ENCODE measurements at regions not wholly inside any gene's neighbourhood (a gene's known extent, or its start where the extent isn't known, plus 50 kb on each side); places are given as distances from the start of the nearest gene placed in this dataset.

DNA sequence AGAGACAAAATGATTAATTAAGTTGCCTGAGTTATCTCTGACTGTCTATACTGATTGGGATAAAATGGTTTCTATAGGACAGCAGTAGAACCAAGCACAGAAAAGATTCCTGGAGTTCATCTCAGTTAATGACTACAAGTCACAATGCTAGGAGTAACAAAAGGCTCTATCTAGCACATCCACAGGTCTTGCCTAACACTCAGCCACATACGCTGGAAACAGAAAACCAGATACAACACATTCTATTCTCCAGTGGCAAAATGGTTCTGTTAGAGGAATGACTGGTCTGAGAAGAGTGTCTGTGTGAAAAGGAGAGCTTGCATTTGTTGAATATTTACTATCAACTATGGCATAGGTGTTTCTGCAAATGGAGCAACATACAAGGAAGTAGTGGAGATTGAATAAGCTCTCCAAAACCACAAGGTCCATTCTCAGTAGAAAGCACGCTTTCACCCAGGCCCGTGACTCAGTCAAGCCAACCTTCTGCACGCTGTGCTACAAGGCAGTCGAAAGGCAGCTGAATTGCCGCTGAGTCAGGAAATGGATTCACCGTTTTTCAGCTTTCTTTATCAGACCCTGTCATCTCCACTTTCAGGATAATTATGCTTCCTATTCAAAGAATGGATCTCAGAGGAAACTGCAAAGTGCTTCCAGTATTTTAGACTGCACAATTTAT is 761.5 kb downstream of the EFNB2 start:
- H3K36me3 ChIP-seq (ENCODE audit: control insufficient read depth in 1 of 2, insufficient read depth in 2 of 2, low read length in 2 of 2) = no peaks in the 10 kb centered on the region
- peak overlapping the region; percentile 76 for H3K4me2 ChIP-seq (ENCODE audit: low read length)
- ChIA-PET RAD21 (ENCODE audit: low non-redundant PET in 1 of 2, low total read pairs in 2 of 2, uncharacterized antibody in 2 of 2, unreplicated experiment in 2 of 2) (interaction anchor here (0.7 to 1.0 kb wide), 2 partner anchors 62 to 364 kb away, joined by 3 read pairs; no protein-coding TSS in a partner anchor), POLR2A (no interaction called here), CTCF (interaction anchor here (1.3 kb wide), 1 partner anchor 762 kb away, joined by 3 read pairs; no protein-coding TSS in a partner anchor)
- peak overlapping the region; percentile 48 for H3K27ac ChIP-seq (ENCODE audit: low read depth, low read length)
- peak overlapping the region; percentile 34 for H3K9ac ChIP-seq (ENCODE audit: low read length)
- peak overlapping the region; percentile 26 to 41 for H3K4me3 ChIP-seq (replicated peaks in 1 of 2; ENCODE audit: low read depth in 1 of 2, low read length in 2 of 2)
- ATAC-seq = peak; percentile 79
- no peaks in the 10 kb centered on the region for H3K9me3 ChIP-seq (ENCODE audit: control insufficient read depth in 1 of 2, insufficient read depth in 1 of 2, low read depth in 1 of 2, low read length in 2 of 2)
- H3K79me2 ChIP-seq (ENCODE audit: insufficient read depth, low read length) = no peaks in the 10 kb centered on the region
- no peaks in the 10 kb centered on the region for H3K27me3 ChIP-seq (ENCODE audit: insufficient read depth, low read length)
- H3K9me2 ChIP-seq (ENCODE audit: insufficient read depth) = no peaks in the 10 kb centered on the region
- intact Hi-C loops (cut with micrococcal nuclease) = loop anchor here (5.0 to 10.0 kb wide), 2 partner anchors 701 to 758 kb away; no protein-coding TSS in a partner anchor
- TF ChIP-seq JUND (IDR thresholded peaks at IDR 0.05) (peak; percentile 63), ZFX (IDR thresholded peaks at IDR 0.05) (no peak), CBX3 (IDR thresholded peaks at IDR 0.05; ENCODE audit: low read depth) (peak; percentile 76; the same call in 1 of the 2 replicates), SP1 (IDR thresholded peaks at IDR 0.05; ENCODE audit: low read depth) (peak; percentile 38; the same call in 1 of the 2 replicates), MAX (IDR thresholded peaks at IDR 0.05) (peak; percentile 77), EGR1 (IDR thresholded peaks at IDR 0.05; ENCODE audit: low read depth) (no peak), TCF7L2 (IDR thresholded peaks at IDR 0.05; ENCODE audit: borderline replicate concordance, extremely low read depth, insufficient read depth, insufficient read length) (no peak)
- H3K4me1 ChIP-seq (ENCODE audit: control insufficient read depth in 1 of 2, insufficient read depth in 2 of 2, low read length in 2 of 2) = peaks cover 28 to 36% of the 10 kb centered on the region in 2 experiments
- H2AFZ ChIP-seq (ENCODE audit: low read depth, low read length, poor library complexity, severe bottlenecking) = peak overlapping the region; percentile 84
- BruUV-seq (replicated peaks) = no TSS peak
- DNase-seq (ENCODE audit: low read depth, low spot score) = peak; percentile 63
- no peaks in the 10 kb centered on the region for H4K20me1 ChIP-seq (ENCODE audit: insufficient read depth)

DNA sequence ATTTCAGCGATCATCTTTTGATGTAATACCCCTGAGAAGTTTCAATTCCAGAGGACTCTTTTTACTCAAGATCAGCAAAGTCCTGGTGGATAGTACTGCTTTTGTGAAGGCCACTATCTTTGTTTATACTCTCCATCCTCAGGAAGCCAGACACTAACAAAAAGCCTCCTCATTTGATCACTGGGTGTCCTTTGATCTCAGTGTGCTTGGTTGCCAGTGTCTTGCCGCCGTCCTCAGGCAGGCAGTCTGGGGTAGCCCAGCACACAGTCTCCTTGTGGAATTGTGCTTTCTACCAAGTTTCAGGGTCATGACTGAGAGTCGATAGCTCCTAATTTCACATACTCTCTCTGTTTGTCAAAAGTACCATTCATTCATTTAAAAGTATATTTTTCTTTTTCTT is 762.2 kb downstream of the EFNB2 start:
- no peak for DNase-seq (ENCODE audit: low read depth, low spot score)
- peaks cover 28 to 36% of the 10 kb centered on the region in 2 experiments for H3K4me1 ChIP-seq (ENCODE audit: control insufficient read depth in 1 of 2, insufficient read depth in 2 of 2, low read length in 2 of 2)
- no peaks in the 10 kb centered on the region for H3K79me2 ChIP-seq (ENCODE audit: insufficient read depth, low read length)
- intact Hi-C loops (cut with micrococcal nuclease) = loop anchor here (5.0 to 10.0 kb wide), 2 partner anchors 702 to 759 kb away; no protein-coding TSS in a partner anchor
- peak overlapping the region; percentile 84 for H2AFZ ChIP-seq (ENCODE audit: low read depth, low read length, poor library complexity, severe bottlenecking)
- no TSS peak for BruUV-seq (replicated peaks)
- RAD21 ChIA-PET (ENCODE audit: low non-redundant PET in 1 of 2, low total read pairs in 2 of 2, uncharacterized antibody in 2 of 2, unreplicated experiment in 2 of 2) = no interaction called here
- ATAC-seq = no peak
- no peak overlapping the region; a peak in 1 of 4 replicates for H3K4me3 ChIP-seq (replicated peaks in 1 of 2; ENCODE audit: low read depth in 1 of 2, low read length in 2 of 2)
- peak overlapping the region; percentile 76 for H3K4me2 ChIP-seq (ENCODE audit: low read length)
- H4K20me1 ChIP-seq (ENCODE audit: insufficient read depth) = no peaks in the 10 kb centered on the region
- CTCF ChIA-PET = no interaction called here
- H3K9me2 ChIP-seq (ENCODE audit: insufficient read depth) = no peaks in the 10 kb centered on the region
- no peak overlapping the region for H3K27ac ChIP-seq (ENCODE audit: low read depth, low read length)
- no peak for TF ChIP-seq ZNF274 (IDR thresholded peaks at IDR 0.05; ENCODE audit: low read depth, low read length)
- TF ChIP-seq FOSL1 (IDR thresholded peaks at IDR 0.05; ENCODE audit: low read depth) = no peak
- no peak for TF ChIP-seq ZFX (IDR thresholded peaks at IDR 0.05)
- no peak for TF ChIP-seq EGR1 (IDR thresholded peaks at IDR 0.05; ENCODE audit: low read depth)
- no peak for TF ChIP-seq RAD21 (IDR thresholded peaks at IDR 0.05; ENCODE audit: low read depth)
- TF ChIP-seq, protein P1, sequence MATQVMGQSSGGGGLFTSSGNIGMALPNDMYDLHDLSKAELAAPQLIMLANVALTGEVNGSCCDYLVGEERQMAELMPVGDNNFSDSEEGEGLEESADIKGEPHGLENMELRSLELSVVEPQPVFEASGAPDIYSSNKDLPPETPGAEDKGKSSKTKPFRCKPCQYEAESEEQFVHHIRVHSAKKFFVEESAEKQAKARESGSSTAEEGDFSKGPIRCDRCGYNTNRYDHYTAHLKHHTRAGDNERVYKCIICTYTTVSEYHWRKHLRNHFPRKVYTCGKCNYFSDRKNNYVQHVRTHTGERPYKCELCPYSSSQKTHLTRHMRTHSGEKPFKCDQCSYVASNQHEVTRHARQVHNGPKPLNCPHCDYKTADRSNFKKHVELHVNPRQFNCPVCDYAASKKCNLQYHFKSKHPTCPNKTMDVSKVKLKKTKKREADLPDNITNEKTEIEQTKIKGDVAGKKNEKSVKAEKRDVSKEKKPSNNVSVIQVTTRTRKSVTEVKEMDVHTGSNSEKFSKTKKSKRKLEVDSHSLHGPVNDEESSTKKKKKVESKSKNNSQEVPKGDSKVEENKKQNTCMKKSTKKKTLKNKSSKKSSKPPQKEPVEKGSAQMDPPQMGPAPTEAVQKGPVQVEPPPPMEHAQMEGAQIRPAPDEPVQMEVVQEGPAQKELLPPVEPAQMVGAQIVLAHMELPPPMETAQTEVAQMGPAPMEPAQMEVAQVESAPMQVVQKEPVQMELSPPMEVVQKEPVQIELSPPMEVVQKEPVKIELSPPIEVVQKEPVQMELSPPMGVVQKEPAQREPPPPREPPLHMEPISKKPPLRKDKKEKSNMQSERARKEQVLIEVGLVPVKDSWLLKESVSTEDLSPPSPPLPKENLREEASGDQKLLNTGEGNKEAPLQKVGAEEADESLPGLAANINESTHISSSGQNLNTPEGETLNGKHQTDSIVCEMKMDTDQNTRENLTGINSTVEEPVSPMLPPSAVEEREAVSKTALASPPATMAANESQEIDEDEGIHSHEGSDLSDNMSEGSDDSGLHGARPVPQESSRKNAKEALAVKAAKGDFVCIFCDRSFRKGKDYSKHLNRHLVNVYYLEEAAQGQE (IDR thresholded peaks at IDR 0.05; ENCODE audit: low read depth) = no peak
- no peak for TF ChIP-seq YY1 (IDR thresholded peaks at IDR 0.05; ENCODE audit: extremely low read depth, insufficient replicate concordance, low read depth, low read length)
- no peak for TF ChIP-seq EZH2phosphoT487 (IDR thresholded peaks at IDR 0.05; ENCODE audit: borderline replicate concordance)
- no peak for TF ChIP-seq ATF3 (IDR thresholded peaks at IDR 0.05)
- no peak for TF ChIP-seq POLR2AphosphoS5 (IDR thresholded peaks at IDR 0.05; ENCODE audit: low read depth, low read length)
- no peak for TF ChIP-seq MAX (IDR thresholded peaks at IDR 0.05)
- no peaks in the 10 kb centered on the region for H3K9me3 ChIP-seq (ENCODE audit: control insufficient read depth in 1 of 2, insufficient read depth in 1 of 2, low read depth in 1 of 2, low read length in 2 of 2)
- H3K9ac ChIP-seq (ENCODE audit: low read length) = no peak overlapping the region
- no peaks in the 10 kb centered on the region for H3K27me3 ChIP-seq (ENCODE audit: insufficient read depth, low read length)
- POLR2A ChIA-PET = no interaction called here
- H3K36me3 ChIP-seq (ENCODE audit: control insufficient read depth in 1 of 2, insufficient read depth in 2 of 2, low read length in 2 of 2) = no peaks in the 10 kb centered on the region

All from HCT116 (cell line).